Spleen (tissue), 11 donors: ENCODE measurements at regions not wholly inside any gene's neighbourhood (a gene's known extent, or its start where the extent isn't known, plus 50 kb on each side); places are given as distances from the start of the nearest gene placed in this dataset.

ENCODE experiments used
- DNase-seq: peaks from one replicate; pipeline ENCODE4 v3.0.0-alpha.2; 2020
- H3K27ac ChIP-seq, 8 donors: fragments of 200-600 bp; sonication (generic) in 7 of 8; 1 replicate in 4 of 8; 2 replicates in 4 of 8; pipeline versions ENCODE4 v1.5.0 to v1.8.0; 2016 to 2021; ENCODE audit warnings: inconsistent platforms in 4 of 8, mild to moderate bottlenecking in 4 of 8, moderate library complexity in 1 of 8
- H3K27me3 ChIP-seq, 7 donors: fragments of 200-600 bp; sonication (generic) in 6 of 7; replicated peaks in 1 of 7; 1 replicate in 4 of 7; 2 replicates in 3 of 7; pipeline versions ENCODE4 v1.5.0 to v1.8.0; 2016 to 2021; ENCODE audit warnings: inconsistent platforms in 3 of 7, mild to moderate bottlenecking in 1 of 7
- H3K36me3 ChIP-seq, 6 donors: fragments of 200-600 bp; sonication (generic) in 5 of 6; 1 replicate in 4 of 6; 2 replicates in 2 of 6; pipeline versions ENCODE4 v1.5.0 to v1.8.0; 2016 to 2021; ENCODE audit warnings: inconsistent platforms in 2 of 6
- H3K4me1 ChIP-seq, 6 donors: fragments of 200-600 bp; sonication (generic) in 5 of 6; 1 replicate in 3 of 6; 2 replicates in 3 of 6; pipeline versions ENCODE4 v1.5.0 to v1.8.0; 2016 to 2021; ENCODE audit warnings: inconsistent platforms in 3 of 6
- H3K4me3 ChIP-seq, 8 donors: fragments of 200-600 bp; sonication (generic) in 7 of 8; 1 replicate in 4 of 8; 2 replicates in 4 of 8; pipeline versions ENCODE4 v1.5.0 to v1.8.0; 2016 to 2021; ENCODE audit warnings: inconsistent platforms in 4 of 8, mild to moderate bottlenecking in 4 of 8, moderate library complexity in 2 of 8
- H3K9me3 ChIP-seq, 8 donors: fragments of 200-600 bp; sonication (generic) in 7 of 8; 1 replicate in 4 of 8; 2 replicates in 4 of 8; pipeline versions ENCODE4 v1.5.0 to v1.8.0; 2016 to 2021; ENCODE audit warnings: inconsistent platforms in 4 of 8
- CTCF ChIP-seq, 11 experiments: fragments of 200-600 bp in 7 of 11; fragments of 450-650 bp in 4 of 11; sonication (generic) in 4 of 11; IDR thresholded peaks in 8 of 11; conservative IDR thresholded peaks in 3 of 11; 1 replicate in 7 of 11; 2 replicates in 4 of 11; pipeline versions ENCODE4 v1.4.0 to v1.8.0; 2016 to 2021; ENCODE audit warnings: antibody characterized with exemption in 11 of 11, inconsistent platforms in 4 of 11, mild to moderate bottlenecking in 1 of 11
- POLR2A ChIP-seq, 3 donors: fragments of 450-650 bp; IDR thresholded peaks; one replicate each; pipeline ENCODE4 v1.5.1; 2017; ENCODE audit warnings: antibody characterized with exemption in 3 of 3, mild to moderate bottlenecking in 1 of 3
- POLR2AphosphoS5 ChIP-seq, 3 donors: sonication (generic); formaldehyde crosslinking; IDR thresholded peaks; one replicate each; pipeline ENCODE4 v1.5.1; 2017; ENCODE audit warnings: antibody characterized with exemption in 3 of 3
- WGBS, 5 donors: extraction: QIAGEN DNeasy Blood & Tissue Kit in 3 of 5; methylation state at CpG; one replicate each; pipeline versions ENCODE4 v1.1.5 to v1.1.7; 2013 to 2018; 5-methylcytosine and 5-hydroxymethylcytosine counted together
- intact Hi-C: fragments of 100-400 bp; cut with DNase I; formaldehyde crosslinking; loops from one replicate; pipeline ENCODE4 v1.15.0; 2023; ENCODE audit warnings: low total_unique reads
- donor health status: healthy with polysubstance abuse.
- donor health status: DM: no; HTN: no; CAD: no; lungs with moderate emphysema.
- donor health status: DM: no; HTN: no; CAD: no.
- donor health status: Bipolar disorder and iron deficiency.
- donor health status: healthy.
- donor health status: DM: no; HTN: no; CAD: no.
- donor health status: DM: yes; HTN: yes; CAD: no.

DNA sequence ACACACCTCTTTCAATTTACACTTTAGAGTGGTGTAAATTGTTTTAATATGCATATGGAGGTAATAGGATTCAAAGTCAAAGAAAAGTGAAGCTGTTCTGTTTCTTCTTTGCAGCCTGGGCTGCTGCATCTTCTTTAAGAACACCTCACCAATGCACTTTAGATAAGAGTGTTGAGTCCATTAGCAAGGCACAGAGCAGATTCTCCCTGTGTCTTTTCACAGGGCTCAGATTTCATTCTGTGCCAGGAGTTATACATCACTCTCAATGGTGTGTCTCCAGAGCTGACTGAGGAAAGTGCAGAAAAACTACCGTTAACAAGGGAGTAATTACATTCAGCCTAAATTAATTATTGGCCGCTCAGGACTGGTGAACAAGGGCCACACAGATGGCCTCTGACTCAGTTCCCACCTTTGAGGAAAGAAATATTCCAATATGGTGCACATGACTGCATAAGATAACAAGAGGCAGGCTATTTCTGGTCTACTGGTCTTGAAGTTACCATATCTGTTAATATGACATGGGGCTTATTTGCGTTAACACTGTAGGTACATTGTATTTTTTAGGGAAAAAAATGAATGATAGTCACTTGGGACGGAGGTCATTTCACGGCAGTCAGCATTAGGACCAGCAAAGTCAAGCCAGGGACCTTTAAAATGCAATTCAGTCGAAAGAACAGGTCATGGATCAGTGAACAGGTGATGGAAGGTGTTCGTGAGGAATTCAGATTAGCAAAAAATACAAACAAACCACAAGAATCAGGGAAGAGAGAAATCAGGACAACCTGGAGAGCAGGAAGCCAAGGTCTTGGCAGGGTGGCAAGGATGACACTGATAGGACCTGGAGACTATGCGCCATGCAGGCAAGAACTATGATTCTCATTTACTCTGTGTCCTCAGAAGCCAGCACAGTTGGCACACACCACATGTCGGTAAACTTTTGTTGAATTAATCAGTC is 203.7 kb downstream of the TBX18 start:
- intact Hi-C loops = no loop called here
- DNase-seq = no peak
- Histone ChIP-seq H3K36me3 (no peaks in the 10 kb centered on the region), H3K4me1 (peaks cover 0 to 4% (median 0%) of the 10 kb centered on the region in 6 donors), H3K9me3 (no peaks in the 10 kb centered on the region), H3K27me3 (no peaks in the 10 kb centered on the region), H3K4me3 (no peak overlapping the region), H3K27ac (no peak overlapping the region)
- no peak for TF ChIP-seq POLR2AphosphoS5 (IDR thresholded peaks at IDR 0.05)
- TF ChIP-seq POLR2A (IDR thresholded peaks at IDR 0.05) = no peak
- TF ChIP-seq CTCF (IDR thresholded peaks at IDR 0.05 in 8 of 11, conservative IDR thresholded peaks at IDR 0.05 in 3 of 11) = no peak
- 77 to 80% (median 79%) methylated on average over 9 of the region's 9 CpGs for WGBS, 5 donors

GRCh38 chr6:84556541-84557335 is 207.7 kb downstream of the TBX18 start:
- no peak for DNase-seq
- TF ChIP-seq POLR2A (IDR thresholded peaks at IDR 0.05) (no peak), CTCF (IDR thresholded peaks at IDR 0.05 in 8 of 11, conservative IDR thresholded peaks at IDR 0.05 in 3 of 11) (no peak), POLR2AphosphoS5 (IDR thresholded peaks at IDR 0.05) (no peak)
- H3K36me3 ChIP-seq = no peaks in the 10 kb centered on the region
- no peak overlapping the region for H3K4me3 ChIP-seq
- H3K4me1 ChIP-seq = peaks cover 0 to 4% (median 0%) of the 10 kb centered on the region in 6 donors
- 42 to 59% (median 51%) methylated on average over 4 of the region's 4 CpGs for WGBS, 5 donors
- H3K27ac ChIP-seq = no peak overlapping the region
- H3K27me3 ChIP-seq = no peaks in the 10 kb centered on the region
- peaks cover 0 to 10% (median 0%) of the 10 kb centered on the region in 8 donors for H3K9me3 ChIP-seq
- intact Hi-C loops = no loop called here

- Histone ChIP-seq H3K4me3 (no peak overlapping the region), H3K27me3 (no peaks in the 10 kb centered on the region), H3K27ac (no peak overlapping the region), H3K36me3 (no peaks in the 10 kb centered on the region), H3K9me3 (peaks cover 0 to 13% (median 0%) of the 10 kb centered on the region in 8 donors), H3K4me1 (peaks cover 0 to 4% (median 0%) of the 10 kb centered on the region in 6 donors)
- DNase-seq = no peak
- TF ChIP-seq CTCF (IDR thresholded peaks at IDR 0.05 in 8 of 11, conservative IDR thresholded peaks at IDR 0.05 in 3 of 11) (no peak), POLR2AphosphoS5 (IDR thresholded peaks at IDR 0.05) (no peak), POLR2A (IDR thresholded peaks at IDR 0.05) (no peak)
- 69 to 85% (median 76%) methylated on average over 4 of the region's 4 CpGs for WGBS, 5 donors
- intact Hi-C loops = no loop called here
Observed at GRCh38 chr6:84554706-84555105, 209.7 kb downstream of the TBX18 start.

DNA sequence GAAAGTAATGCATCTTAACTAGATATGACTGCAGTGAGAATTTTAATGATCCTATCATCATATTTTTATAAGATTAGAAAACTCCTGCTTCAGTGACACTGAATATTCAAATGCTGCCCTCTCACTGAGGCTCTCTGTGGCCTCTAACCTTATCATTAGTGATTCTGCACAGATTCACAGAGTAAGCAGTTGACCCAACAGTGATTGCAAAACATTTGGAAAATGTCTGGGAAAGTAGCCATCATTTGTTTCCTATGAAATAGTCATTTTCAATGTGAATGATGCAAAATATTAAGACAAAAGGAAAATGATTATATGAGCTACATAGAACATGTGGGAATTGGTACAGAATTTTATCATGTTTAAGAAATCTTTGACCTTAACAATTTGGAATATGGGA is 210.3 kb downstream of the TBX18 start:
- no peaks in the 10 kb centered on the region for H3K36me3 ChIP-seq
- no peaks in the 10 kb centered on the region for H3K27me3 ChIP-seq
- no peak overlapping the region for H3K27ac ChIP-seq
- peaks cover 0 to 13% (median 0%) of the 10 kb centered on the region in 8 donors for H3K9me3 ChIP-seq
- H3K4me3 ChIP-seq = no peak overlapping the region
- no peak for TF ChIP-seq CTCF (IDR thresholded peaks at IDR 0.05 in 8 of 11, conservative IDR thresholded peaks at IDR 0.05 in 3 of 11)
- no peak for TF ChIP-seq POLR2AphosphoS5 (IDR thresholded peaks at IDR 0.05)
- no peak for TF ChIP-seq POLR2A (IDR thresholded peaks at IDR 0.05)
- H3K4me1 ChIP-seq = peaks cover 0 to 4% (median 0%) of the 10 kb centered on the region in 6 donors
- DNase-seq = no peak
- intact Hi-C loops = no loop called here
